ENCODE measurements at regions not wholly inside any gene's neighbourhood (a gene's known extent, or its start where the extent isn't known, plus 50 kb on each side); places are given as distances from the start of the nearest gene placed in this dataset.
"Not testable (repeated sequence)": the region's sequence is repeated elsewhere in the genome, so short reads cannot be mapped to it uniquely, and the experiment has no call there.

GRCh38 chr13:66089711-66090110 lies 1140.4 kb downstream of the PCDH9 start:
- no peak overlapping the region for H3K27ac ChIP-seq
- TF ChIP-seq, protein P1, sequence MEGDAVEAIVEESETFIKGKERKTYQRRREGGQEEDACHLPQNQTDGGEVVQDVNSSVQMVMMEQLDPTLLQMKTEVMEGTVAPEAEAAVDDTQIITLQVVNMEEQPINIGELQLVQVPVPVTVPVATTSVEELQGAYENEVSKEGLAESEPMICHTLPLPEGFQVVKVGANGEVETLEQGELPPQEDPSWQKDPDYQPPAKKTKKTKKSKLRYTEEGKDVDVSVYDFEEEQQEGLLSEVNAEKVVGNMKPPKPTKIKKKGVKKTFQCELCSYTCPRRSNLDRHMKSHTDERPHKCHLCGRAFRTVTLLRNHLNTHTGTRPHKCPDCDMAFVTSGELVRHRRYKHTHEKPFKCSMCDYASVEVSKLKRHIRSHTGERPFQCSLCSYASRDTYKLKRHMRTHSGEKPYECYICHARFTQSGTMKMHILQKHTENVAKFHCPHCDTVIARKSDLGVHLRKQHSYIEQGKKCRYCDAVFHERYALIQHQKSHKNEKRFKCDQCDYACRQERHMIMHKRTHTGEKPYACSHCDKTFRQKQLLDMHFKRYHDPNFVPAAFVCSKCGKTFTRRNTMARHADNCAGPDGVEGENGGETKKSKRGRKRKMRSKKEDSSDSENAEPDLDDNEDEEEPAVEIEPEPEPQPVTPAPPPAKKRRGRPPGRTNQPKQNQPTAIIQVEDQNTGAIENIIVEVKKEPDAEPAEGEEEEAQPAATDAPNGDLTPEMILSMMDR (IDR thresholded peaks at IDR 0.05): no peak
- no peaks in the 10 kb centered on the region for H3K9me3 ChIP-seq (ENCODE audit: control insufficient read depth, low read length)
- H3K4me2 ChIP-seq (ENCODE audit: low read length): no peak overlapping the region
- no peaks in the 10 kb centered on the region for H3K27me3 ChIP-seq (ENCODE audit: control insufficient read depth, insufficient read depth, low read length)
- H3K79me2 ChIP-seq: no peaks in the 10 kb centered on the region
- no peaks in the 10 kb centered on the region for H3K36me3 ChIP-seq (ENCODE audit: control insufficient read depth, insufficient read depth, low read length)
- H3K4me1 ChIP-seq: no peaks in the 10 kb centered on the region
- no peak overlapping the region for H3K4me3 ChIP-seq (ENCODE audit: low read depth, low read length)
- H2AFZ ChIP-seq: no peak overlapping the region
- H3K9ac ChIP-seq: no peak overlapping the region

- Histone ChIP-seq H3K4me3 (ENCODE audit: low read depth, low read length) (no peak overlapping the region), H3K36me3 (ENCODE audit: control insufficient read depth, insufficient read depth, low read length) (no peaks in the 10 kb centered on the region), H2AFZ (no peak overlapping the region), H3K4me1 (no peaks in the 10 kb centered on the region), H3K27ac (no peak overlapping the region), H3K4me2 (ENCODE audit: low read length) (no peak overlapping the region), H3K27me3 (ENCODE audit: control insufficient read depth, insufficient read depth, low read length) (no peaks in the 10 kb centered on the region), H3K9me3 (ENCODE audit: control insufficient read depth, low read length) (no peaks in the 10 kb centered on the region), H3K9ac (no peak overlapping the region), H3K79me2 (no peaks in the 10 kb centered on the region)
- TF ChIP-seq, protein P1 (IDR thresholded peaks at IDR 0.05): no peak
Measured at GRCh38 chr13:66087269-66087710, 1142.8 kb downstream of the PCDH9 start.

DNA sequence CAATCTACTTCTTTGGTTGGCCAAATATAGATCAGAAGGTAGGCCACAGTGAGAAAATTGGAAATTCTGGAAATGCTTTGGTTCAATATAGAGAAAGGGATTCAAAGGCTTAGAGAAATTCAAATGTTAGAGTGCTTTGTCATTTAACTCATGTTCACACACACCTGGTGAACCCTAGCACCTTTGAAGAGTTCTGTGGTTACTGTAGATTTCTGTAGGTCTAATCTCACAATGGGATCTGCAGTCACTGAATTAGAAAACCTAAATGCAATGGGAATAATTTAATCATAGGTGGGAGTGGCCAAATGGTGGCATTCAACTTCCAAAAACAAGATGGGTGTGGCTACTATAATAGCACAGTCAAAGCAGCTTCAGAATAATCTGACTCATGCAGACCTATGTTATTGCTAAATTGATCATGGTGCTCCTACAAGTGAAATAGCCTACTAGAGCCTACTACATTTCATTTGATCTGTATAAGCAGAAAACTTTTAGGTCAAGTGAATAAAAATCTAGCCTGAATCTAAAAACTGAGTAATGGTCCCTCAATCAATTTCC lies 1152.9 kb downstream of the PCDH9 start:
- Histone ChIP-seq H2AFZ (no peak overlapping the region), H3K27me3 (ENCODE audit: control insufficient read depth, insufficient read depth, low read length) (no peaks in the 10 kb centered on the region), H3K36me3 (ENCODE audit: control insufficient read depth, insufficient read depth, low read length) (no peaks in the 10 kb centered on the region), H3K9ac (no peak overlapping the region), H3K9me3 (ENCODE audit: control insufficient read depth, low read length) (no peaks in the 10 kb centered on the region), H3K4me1 (no peaks in the 10 kb centered on the region), H3K79me2 (no peaks in the 10 kb centered on the region), H3K27ac (no peak overlapping the region), H3K4me2 (ENCODE audit: low read length) (no peak overlapping the region), H3K4me3 (ENCODE audit: low read depth, low read length) (no peak overlapping the region)
- TF ChIP-seq, protein P1 (IDR thresholded peaks at IDR 0.05): no peak

DNA sequence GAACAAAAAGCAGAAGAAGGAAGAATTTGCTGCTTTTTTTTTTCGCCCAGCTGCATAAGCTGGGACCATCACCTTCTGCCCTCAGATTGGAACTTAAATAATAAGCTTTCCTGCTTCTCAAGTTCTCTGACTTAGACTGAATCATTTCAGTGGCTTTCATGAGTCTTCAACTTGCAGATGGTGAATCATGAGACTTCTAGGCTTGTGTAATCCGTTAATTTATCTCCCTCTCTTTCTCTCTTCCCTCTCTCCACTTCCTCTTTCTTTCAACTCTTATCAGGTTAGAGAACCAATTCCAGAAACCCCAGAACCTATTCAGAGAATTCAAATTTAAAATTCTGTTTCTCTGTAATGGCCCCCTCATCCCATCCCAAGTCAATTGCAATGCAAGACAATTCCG lies 1153.7 kb downstream of the PCDH9 start:
- H3K36me3 ChIP-seq (ENCODE audit: control insufficient read depth, insufficient read depth, low read length): no peaks in the 10 kb centered on the region
- no peak overlapping the region for H2AFZ ChIP-seq
- H3K9me3 ChIP-seq (ENCODE audit: control insufficient read depth, low read length): no peaks in the 10 kb centered on the region
- no peak overlapping the region for H3K9ac ChIP-seq
- no peaks in the 10 kb centered on the region for H3K4me1 ChIP-seq
- no peak overlapping the region for H3K27ac ChIP-seq
- no peak overlapping the region for H3K4me2 ChIP-seq (ENCODE audit: low read length)
- H3K4me3 ChIP-seq (ENCODE audit: low read depth, low read length): no peak overlapping the region
- H3K27me3 ChIP-seq (ENCODE audit: control insufficient read depth, insufficient read depth, low read length): no peaks in the 10 kb centered on the region
- H3K79me2 ChIP-seq: no peaks in the 10 kb centered on the region
- TF ChIP-seq, protein P1 (IDR thresholded peaks at IDR 0.05): no peak

GRCh38 chr13:66074018-66074615 lies 1156.0 kb downstream of the PCDH9 start:
- Histone ChIP-seq H3K79me2 (no peaks in the 10 kb centered on the region), H3K9ac (no peak overlapping the region), H2AFZ (no peak overlapping the region), H3K36me3 (ENCODE audit: control insufficient read depth, insufficient read depth, low read length) (no peaks in the 10 kb centered on the region), H3K4me1 (no peaks in the 10 kb centered on the region), H3K4me3 (ENCODE audit: low read depth, low read length) (no peak overlapping the region), H3K4me2 (ENCODE audit: low read length) (no peak overlapping the region), H3K27me3 (ENCODE audit: control insufficient read depth, insufficient read depth, low read length) (no peaks in the 10 kb centered on the region), H3K27ac (no peak overlapping the region), H3K9me3 (ENCODE audit: control insufficient read depth, low read length) (no peaks in the 10 kb centered on the region)
- TF ChIP-seq, protein P1 (IDR thresholded peaks at IDR 0.05): no peak

DNA sequence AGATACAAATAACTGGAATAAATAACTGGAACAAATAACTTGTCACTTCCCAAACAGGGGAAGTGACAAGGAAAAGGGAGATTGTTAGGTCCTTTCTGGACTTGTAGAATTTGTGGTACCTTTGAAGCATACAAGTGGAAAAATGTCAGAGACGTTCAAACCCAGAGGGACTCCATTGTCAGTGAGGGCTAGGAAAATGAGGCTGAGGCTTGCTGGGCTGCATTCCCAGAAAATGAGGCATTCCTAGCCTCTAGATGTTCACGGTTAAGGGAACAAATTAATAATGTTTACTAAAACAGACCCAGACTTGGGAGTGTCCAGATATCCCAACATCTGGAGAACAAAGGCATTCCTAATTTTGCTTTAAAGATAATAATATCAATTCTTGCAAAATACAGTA lies 1158.0 kb downstream of the PCDH9 start:
- H2AFZ ChIP-seq; H3K79me2 ChIP-seq; H3K27ac ChIP-seq; H3K36me3 ChIP-seq (ENCODE audit: control insufficient read depth, insufficient read depth, low read length); H3K9ac ChIP-seq; H3K4me2 ChIP-seq (ENCODE audit: low read length); H3K4me1 ChIP-seq; H3K27me3 ChIP-seq (ENCODE audit: control insufficient read depth, insufficient read depth, low read length); H3K4me3 ChIP-seq (ENCODE audit: low read depth, low read length); H3K9me3 ChIP-seq (ENCODE audit: control insufficient read depth, low read length): not testable (repeated sequence)

All from parathyroid adenoma (tissue), 2 donors.